ENCODE measurements at regions not wholly inside any gene's neighbourhood (a gene's known extent, or its start where the extent isn't known, plus 50 kb on each side); places are given as distances from the start of the nearest gene placed in this dataset.
"Not testable (repeated sequence)": the region's sequence is repeated elsewhere in the genome, so short reads cannot be mapped to it uniquely, and the experiment has no call there.

DNA sequence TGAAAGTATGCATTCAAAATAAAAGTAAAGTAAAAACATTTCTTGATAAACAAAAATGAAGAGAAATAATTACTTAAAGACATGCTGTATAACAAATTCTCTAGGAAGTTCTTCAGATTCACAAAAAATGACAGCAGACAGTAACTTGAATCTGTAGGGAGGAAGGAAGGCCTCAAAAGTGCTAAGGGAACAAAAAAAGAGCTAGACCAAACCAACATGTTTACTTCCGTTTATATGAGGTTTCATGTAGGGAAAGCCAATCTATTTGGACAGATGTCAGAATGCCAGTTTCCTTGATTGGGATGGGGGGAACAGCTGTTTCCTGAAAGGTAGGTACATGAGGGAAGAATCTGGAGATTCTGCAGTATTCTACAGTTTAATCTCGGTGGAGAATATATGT is 1244.5 kb downstream of the RPIA start:
- DNase-seq; H3K9me3 ChIP-seq; H3K27me3 ChIP-seq; H3K36me3 ChIP-seq; H3K4me1 ChIP-seq; intact Hi-C loops (cut with DNase I); H3K4me3 ChIP-seq; H3K27ac ChIP-seq: not testable (repeated sequence)
- 38 to 50% methylated on average over 1 to 2 of the region's 2 CpGs for WGBS, 2 donors

DNA sequence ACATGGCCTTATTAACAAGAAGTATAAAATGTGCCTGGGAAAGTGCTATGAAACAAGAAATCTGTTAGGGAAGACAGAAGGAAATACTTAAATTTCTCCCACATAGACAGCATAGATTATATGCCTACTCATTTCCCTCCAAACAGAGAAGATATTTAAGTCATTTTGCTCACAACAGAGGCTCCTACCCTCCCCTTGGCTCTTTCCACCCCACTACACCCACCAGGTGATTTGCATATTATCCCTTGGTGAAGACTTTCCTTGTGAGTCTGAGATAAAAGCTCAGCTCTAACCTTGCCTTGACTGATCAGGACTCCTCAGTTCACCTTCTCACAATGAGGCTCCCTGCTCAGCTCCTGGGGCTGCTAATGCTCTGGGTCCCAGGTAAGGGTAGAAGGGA is 1245.1 kb downstream of the RPIA start:
- DNase-seq; H3K36me3 ChIP-seq; H3K4me3 ChIP-seq; intact Hi-C loops (cut with DNase I); H3K4me1 ChIP-seq; H3K27ac ChIP-seq; H3K9me3 ChIP-seq; H3K27me3 ChIP-seq: not testable (repeated sequence)

DNA sequence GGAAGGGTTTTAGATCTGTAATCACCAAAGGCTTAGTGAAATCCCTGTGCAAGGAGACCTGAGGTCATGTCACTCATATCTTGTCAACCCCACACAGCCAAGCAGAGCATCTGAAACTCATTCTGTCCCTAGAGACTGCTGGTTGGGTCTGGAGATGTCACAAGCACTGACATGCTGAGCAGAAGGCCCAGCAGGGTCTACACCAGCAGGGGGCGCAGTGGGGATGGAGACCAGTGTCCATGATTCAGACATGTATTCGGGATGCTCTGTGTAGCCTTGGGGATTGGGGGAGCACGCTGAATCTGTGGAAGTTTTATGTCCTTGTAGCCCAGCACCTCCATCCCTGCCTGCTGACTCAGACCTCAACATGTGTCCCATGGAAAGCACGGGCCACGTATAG is 1247.3 kb downstream of the RPIA start:
- H3K4me3 ChIP-seq; intact Hi-C loops (cut with DNase I); H3K9me3 ChIP-seq; DNase-seq; H3K36me3 ChIP-seq; H3K27me3 ChIP-seq; H3K27ac ChIP-seq; H3K4me1 ChIP-seq: not testable (repeated sequence)
- WGBS, 2 donors, result 24 to 47% methylated on average over 2 to 3 of the region's 5 CpGs

DNA sequence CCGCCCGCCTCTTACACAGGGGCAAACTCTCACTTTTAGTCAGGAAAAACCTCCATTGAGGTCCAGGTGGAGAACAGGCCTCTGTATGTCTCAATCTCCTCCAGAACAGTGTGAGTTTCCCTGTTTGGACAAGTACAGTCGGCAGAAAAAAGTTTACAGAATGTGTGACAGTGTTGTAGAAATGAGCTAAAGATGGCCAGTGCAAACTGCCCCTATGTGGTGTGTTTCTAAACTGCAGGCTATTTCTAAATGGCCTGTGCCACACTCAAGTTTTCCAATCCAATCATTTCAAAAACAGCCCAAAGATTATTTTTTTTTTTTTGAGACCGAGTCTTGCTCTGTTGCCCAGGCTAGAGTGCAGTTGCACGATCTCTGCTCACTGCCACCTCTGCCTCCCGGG is 1252.8 kb downstream of the RPIA start:
- no CpG with 5 or more reads among the region's 6 CpGs for WGBS, 2 donors
- intact Hi-C loops (cut with DNase I); H3K4me3 ChIP-seq: not testable (repeated sequence)

DNA sequence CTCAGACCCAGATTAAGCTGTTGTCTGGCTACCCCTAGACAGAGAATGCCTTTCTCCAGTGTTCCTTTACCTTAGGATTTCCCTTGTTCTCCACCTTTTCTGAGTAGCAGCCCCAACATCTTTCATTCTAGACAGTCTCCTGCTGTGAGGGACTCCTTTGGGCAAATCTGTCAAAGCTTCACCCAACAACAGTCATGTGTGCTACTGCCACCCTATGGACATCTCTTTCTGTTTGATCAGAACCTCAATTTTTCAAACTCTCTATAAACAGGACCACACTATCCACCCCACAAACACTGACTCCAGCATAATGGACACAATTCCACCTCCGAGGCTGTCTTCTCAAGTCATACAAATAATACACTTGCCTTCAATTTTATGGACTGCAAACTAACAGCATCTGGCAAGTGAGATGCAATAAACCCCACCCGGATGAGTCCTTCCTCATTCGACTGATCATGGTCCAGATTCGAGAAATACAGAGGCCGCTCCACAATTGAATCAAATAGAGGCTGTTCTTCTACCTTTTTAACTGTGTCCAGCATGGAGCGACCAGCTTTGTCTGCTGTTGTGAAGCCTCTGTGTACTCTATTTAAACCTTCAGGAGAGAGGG is 1253.6 kb downstream of the RPIA start:
- WGBS, 2 donors, result no CpG with 5 or more reads among the region's 6 CpGs
- intact Hi-C loops (cut with DNase I); H3K9me3 ChIP-seq: not testable (repeated sequence)

More for the DNA sequence above, 1252.8 kb downstream of the RPIA start:
- H3K27ac ChIP-seq, H3K36me3 ChIP-seq, H3K27me3 ChIP-seq, DNase-seq, H3K9me3 ChIP-seq, H3K4me1 ChIP-seq: not testable (repeated sequence)

DNA sequence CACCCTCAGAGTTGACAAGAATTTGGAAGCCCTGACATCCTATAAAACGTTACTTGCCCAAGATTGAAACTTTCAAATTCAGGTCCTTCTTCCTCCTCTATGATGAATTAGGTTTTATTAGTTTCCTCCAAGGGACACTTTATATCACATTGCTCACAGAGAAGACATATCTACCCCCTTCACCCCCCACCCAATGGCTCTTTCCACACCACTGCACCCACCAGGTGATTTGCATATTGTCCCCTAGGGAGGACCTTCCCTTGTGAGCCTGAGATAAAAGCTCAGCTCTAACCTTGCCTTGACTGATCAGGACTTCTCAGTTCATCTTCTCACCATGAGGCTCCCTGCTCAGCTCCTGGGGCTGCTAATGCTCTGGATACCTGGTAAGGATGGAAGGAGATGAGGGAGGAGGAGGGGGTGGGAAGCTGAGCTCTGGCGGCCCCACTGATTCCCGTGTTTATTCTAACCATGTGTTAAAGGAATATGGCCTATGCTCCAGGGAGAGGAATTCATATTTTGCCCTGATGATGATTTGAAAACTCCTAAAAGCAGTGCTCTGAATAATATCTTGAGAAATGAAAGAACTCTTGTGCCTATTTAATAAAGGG is 1255.8 kb downstream of the RPIA start:
- H3K36me3 ChIP-seq; DNase-seq; H3K27me3 ChIP-seq; H3K27ac ChIP-seq; H3K9me3 ChIP-seq; intact Hi-C loops (cut with DNase I); H3K4me3 ChIP-seq; H3K4me1 ChIP-seq: not testable (repeated sequence)
- WGBS, 2 donors, result no CpG with 5 or more reads among the region's 3 CpGs

More for the DNA sequence above, 1253.6 kb downstream of the RPIA start:
- not testable (repeated sequence) for H3K36me3 ChIP-seq, H3K4me3 ChIP-seq, H3K4me1 ChIP-seq, H3K27ac ChIP-seq, DNase-seq, H3K27me3 ChIP-seq

DNA sequence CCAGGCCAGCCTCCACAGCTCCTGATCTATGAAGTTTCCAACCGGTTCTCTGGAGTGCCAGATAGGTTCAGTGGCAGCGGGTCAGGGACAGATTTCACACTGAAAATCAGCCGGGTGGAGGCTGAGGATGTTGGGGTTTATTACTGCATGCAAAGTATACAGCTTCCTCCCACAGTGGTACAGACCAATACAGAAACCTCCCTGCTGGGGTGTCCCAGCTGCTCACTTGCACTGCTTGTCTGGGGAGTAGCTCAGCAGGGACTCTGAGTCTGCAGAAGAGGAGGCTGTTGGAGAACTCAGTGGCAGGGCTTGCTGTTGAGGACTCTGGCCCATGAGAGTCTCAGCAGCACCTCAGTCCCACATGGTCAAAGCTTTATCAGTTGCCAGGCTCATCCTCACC is 1256.6 kb downstream of the RPIA start:
- intact Hi-C loops (cut with DNase I); H3K9me3 ChIP-seq: not testable (repeated sequence)

DNA sequence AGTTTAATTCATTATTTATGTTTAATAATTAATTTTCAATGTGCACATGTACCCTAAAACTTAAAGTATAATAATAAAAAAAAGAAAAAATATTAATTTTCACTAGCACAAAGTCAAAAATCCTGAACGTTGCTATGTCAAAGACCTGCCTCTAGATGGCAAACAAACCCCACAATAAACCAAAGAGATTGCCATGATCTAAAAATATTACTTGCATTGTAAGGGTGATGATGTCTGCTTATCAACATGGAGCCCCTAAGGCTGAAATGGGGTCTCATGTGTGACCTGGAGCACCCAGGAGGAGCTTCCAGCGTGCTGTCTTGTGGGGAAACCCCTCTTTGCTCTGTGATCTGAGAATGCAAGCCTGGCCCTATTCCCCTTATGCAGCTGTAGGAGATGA is 1259.3 kb downstream of the RPIA start:
- H3K9me3 ChIP-seq; H3K4me3 ChIP-seq; DNase-seq; H3K36me3 ChIP-seq; H3K27ac ChIP-seq; H3K4me1 ChIP-seq; H3K27me3 ChIP-seq; intact Hi-C loops (cut with DNase I): not testable (repeated sequence)
- WGBS, 2 donors, result 0% methylated on average over 1 of the region's 2 CpGs; no CpG with 5 or more reads in 1 of the 2 donors

More for the DNA sequence above, 1256.6 kb downstream of the RPIA start:
- not testable (repeated sequence) for H3K27ac ChIP-seq, H3K36me3 ChIP-seq, DNase-seq, H3K4me3 ChIP-seq, H3K27me3 ChIP-seq, H3K4me1 ChIP-seq
- 90% methylated on average over 2 of the region's 3 CpGs; no CpG with 5 or more reads in 1 of the 2 donors for WGBS, 2 donors

DNA sequence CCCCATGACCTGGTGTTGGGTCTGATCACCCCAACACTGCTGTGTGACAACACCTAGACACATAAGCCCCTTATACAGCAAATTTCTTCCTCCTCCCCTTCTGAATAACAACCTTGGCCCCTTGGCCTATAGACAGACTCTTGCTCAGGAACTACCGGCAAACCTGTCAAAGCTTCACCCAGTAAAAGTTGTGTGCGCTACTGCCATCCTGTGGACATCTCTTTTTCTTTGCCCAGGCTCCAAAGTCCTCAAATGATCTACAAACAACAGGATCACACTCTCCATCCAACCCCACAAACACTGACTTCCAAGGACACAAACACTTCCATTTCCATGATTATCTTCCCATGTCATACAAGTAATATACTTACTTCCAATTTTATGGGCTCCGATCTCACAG is 1265.8 kb downstream of the RPIA start:
- H3K4me3 ChIP-seq; H3K27ac ChIP-seq; H3K9me3 ChIP-seq; H3K27me3 ChIP-seq; H3K4me1 ChIP-seq; intact Hi-C loops (cut with DNase I); DNase-seq; H3K36me3 ChIP-seq: not testable (repeated sequence)
- 73 to 78% methylated on average over 2 to 3 of the region's 3 CpGs for WGBS, 2 donors

DNA sequence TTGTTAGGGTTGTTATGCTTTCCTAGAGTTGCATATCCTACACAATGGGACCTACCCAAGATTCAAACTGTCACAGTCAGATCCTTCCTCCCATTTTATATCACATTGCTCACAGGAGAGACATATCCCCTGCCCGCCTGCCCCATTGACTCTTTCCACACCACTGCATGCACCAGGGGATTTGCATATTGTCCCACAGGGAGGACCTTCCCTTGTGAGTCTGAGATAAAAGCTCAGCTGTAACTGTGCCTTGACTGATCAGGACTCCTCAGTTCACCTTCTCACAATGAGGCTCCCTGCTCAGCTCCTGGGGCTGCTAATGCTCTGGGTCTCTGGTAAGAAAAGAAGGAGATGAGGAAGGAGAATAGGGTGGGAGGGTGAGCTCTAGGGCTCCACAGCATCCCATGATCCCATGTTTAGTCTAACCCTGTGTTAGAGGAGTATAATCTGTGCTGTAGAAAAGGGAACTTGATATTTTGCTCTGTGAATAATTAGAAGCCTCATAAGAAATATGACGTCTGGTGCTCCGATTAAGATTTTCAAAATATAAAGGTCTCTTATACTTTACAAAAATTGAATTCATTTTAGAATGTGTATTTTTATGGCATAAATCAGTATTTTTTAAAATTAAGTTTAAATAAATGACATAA is 1268.4 kb downstream of the RPIA start:
- H3K4me3 ChIP-seq; H3K27ac ChIP-seq; H3K36me3 ChIP-seq; H3K4me1 ChIP-seq; DNase-seq; intact Hi-C loops (cut with DNase I); H3K27me3 ChIP-seq; H3K9me3 ChIP-seq: not testable (repeated sequence)
- 73 to 81% methylated on average over 2 of the region's 3 CpGs for WGBS, 2 donors

DNA sequence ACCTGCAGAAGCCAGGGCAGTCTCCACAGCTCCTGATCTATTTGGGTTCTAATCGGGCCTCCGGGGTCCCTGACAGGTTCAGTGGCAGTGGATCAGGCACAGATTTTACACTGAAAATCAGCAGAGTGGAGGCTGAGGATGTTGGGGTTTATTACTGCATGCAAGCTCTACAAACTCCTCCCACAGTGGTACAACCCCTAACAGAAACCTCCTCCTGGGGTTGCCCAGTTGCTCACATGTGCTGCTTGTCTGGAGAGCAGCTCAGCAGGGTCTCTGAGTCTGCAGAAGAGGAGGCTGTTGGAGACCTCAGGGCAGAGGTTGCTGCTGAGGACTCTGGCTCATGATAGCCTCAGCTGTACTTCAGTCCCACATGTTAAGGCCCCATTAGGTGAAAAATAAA is 1269.1 kb downstream of the RPIA start:
- H3K27me3 ChIP-seq; H3K4me1 ChIP-seq; H3K36me3 ChIP-seq; H3K4me3 ChIP-seq; H3K27ac ChIP-seq; DNase-seq; intact Hi-C loops (cut with DNase I); H3K9me3 ChIP-seq: not testable (repeated sequence)
- no CpG with 5 or more reads among the region's 2 CpGs for WGBS, 2 donors

DNA sequence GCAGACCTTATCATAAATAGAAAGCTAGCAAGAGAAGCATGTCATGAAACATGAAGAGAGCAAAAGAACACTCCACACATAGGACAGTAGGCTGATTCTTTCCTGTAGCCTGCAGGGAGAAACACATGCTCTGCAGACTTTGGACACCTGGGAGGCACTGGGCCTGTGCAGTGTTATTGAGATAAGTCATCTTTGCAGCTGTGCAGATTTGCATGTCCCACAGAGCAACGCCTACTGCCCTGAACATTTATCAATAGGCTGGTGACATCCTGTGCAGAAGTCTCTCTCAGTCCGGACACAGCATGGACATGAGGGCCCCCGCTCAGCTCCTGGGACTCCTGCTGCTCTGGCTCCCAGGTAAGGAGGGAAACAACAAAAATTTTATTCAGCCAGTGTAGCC is 1277.1 kb downstream of the RPIA start:
- H3K9me3 ChIP-seq; H3K4me1 ChIP-seq; H3K4me3 ChIP-seq; H3K27me3 ChIP-seq; H3K27ac ChIP-seq; intact Hi-C loops (cut with DNase I); DNase-seq; H3K36me3 ChIP-seq: not testable (repeated sequence)
- WGBS, 2 donors, result 40% methylated on average over 2 of the region's 3 CpGs; no CpG with 5 or more reads in 1 of the 2 donors

DNA sequence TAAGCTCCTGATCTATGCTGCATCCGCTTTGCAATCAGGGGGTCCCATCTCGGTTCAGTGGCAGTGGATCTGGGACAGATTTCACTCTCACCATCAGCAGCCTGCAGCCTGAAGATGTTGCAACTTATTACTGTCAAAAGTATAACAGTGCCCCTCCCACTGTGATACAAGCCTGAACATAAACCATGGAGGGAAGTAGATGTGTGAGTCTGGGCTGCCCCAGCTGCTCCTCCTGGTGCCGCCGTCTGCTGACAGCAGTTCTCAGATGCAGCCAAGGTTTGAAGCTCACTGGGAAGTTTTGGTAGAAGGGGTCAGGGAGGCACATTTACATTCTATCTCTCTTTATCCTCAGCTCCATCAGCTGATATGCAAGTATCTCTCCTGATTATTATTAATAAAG is 1277.7 kb downstream of the RPIA start:
- H3K9me3 ChIP-seq; H3K36me3 ChIP-seq; H3K4me1 ChIP-seq; DNase-seq; H3K27me3 ChIP-seq; intact Hi-C loops (cut with DNase I); H3K4me3 ChIP-seq; H3K27ac ChIP-seq: not testable (repeated sequence)
- 17% methylated on average over 2 of the region's 4 CpGs; no CpG with 5 or more reads in 1 of the 2 donors for WGBS, 2 donors

Data from esophagus squamous epithelium (tissue), 5 donors.